ENCODE measurements at regions not wholly inside any gene's neighbourhood (a gene's known extent, or its start where the extent isn't known, plus 50 kb on each side); places are given as distances from the start of the nearest gene placed in this dataset.

DNA sequence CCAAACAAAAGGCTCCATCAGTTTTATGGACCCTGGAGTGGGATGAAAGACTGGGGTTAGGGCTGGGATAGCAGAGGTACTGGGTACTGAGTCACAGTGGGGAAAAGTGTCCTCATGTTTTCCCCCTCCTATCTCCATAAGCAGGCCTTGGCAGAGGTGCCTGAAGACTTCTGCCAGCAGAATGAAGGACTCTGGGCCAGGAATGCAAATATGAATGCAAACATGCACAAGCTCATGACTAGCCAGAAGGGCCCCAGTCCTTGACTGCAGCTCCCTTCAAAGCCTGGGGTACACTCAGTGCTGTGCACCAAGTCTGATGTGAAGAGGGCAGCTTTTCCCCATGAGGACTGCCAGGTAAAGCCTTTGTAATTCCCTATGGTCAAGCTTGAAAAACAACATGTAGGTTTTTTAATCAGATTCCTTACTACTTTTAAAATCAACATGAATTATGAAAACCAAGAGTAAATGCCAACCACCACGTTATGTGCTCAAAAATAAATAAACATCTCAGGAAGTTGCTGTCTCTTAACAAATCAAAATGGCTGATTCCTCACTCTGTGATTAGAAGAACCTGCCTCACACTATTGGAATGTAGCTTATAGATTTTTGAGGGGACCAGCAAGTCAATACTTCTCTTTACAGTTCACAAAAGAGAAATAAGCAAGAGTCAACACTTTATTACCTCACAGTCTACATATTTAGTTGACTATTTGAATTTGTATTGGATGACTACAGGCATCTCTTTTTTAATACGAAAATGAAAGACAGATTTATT, 1512.0 kb downstream of the ARAP2 start:
- TF ChIP-seq, protein P1, sequence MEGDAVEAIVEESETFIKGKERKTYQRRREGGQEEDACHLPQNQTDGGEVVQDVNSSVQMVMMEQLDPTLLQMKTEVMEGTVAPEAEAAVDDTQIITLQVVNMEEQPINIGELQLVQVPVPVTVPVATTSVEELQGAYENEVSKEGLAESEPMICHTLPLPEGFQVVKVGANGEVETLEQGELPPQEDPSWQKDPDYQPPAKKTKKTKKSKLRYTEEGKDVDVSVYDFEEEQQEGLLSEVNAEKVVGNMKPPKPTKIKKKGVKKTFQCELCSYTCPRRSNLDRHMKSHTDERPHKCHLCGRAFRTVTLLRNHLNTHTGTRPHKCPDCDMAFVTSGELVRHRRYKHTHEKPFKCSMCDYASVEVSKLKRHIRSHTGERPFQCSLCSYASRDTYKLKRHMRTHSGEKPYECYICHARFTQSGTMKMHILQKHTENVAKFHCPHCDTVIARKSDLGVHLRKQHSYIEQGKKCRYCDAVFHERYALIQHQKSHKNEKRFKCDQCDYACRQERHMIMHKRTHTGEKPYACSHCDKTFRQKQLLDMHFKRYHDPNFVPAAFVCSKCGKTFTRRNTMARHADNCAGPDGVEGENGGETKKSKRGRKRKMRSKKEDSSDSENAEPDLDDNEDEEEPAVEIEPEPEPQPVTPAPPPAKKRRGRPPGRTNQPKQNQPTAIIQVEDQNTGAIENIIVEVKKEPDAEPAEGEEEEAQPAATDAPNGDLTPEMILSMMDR (conservative IDR thresholded peaks at IDR 0.05; ENCODE audit: low read depth, low read length): no peak
- no peak for TF ChIP-seq EZH2 (IDR thresholded peaks at IDR 0.05; ENCODE audit: borderline replicate concordance, low read depth, low read length, poor library complexity, severe bottlenecking)
